Tibial artery (tissue), 4 donors: ENCODE measurements at regions not wholly inside any gene's neighbourhood (a gene's known extent, or its start where the extent isn't known, plus 50 kb on each side); places are given as distances from the start of the nearest gene placed in this dataset.

Experiments used
- DNase-seq, 2 donors: peaks; one replicate each; pipeline ENCODE4 v3.0.0-alpha.2; 2019
- H3K27ac ChIP-seq, 2 donors: fragments of 200-600 bp; sonication (generic) in 1 of 2; 1 replicate in 1 of 2; 2 replicates in 1 of 2; pipeline ENCODE4 v1.5.1; 2018 to 2019; ENCODE audit warnings: mild to moderate bottlenecking in 1 of 2
- H3K27me3 ChIP-seq, 2 donors: fragments of 200-600 bp; sonication (generic) in 1 of 2; one replicate each; pipeline versions ENCODE4 v1.5.1 to v1.6.0; 2016 to 2019
- H3K36me3 ChIP-seq, 3 donors: fragments of 200-600 bp; sonication (generic) in 2 of 3; one replicate each; pipeline ENCODE4 v1.5.1; 2016 to 2019; ENCODE audit warnings: mild to moderate bottlenecking in 2 of 3
- H3K4me1 ChIP-seq, 4 donors: fragments of 200-600 bp; sonication (generic) in 2 of 4; 1 replicate in 3 of 4; 2 replicates in 1 of 4; pipeline ENCODE4 v1.5.1; 2016 to 2019
- H3K4me3 ChIP-seq, 2 donors: fragments of 200-600 bp; sonication (generic) in 1 of 2; 1 replicate in 1 of 2; 2 replicates in 1 of 2; pipeline ENCODE4 v1.5.1; 2018 to 2019; ENCODE audit warnings: mild to moderate bottlenecking in 2 of 2
- H3K9me3 ChIP-seq, 3 donors: fragments of 200-600 bp; sonication (generic) in 1 of 3; one replicate each; pipeline ENCODE4 v1.5.1; 2016 to 2019
- intact Hi-C: fragments of 100-400 bp; cut with DNase I; formaldehyde crosslinking; loops from one replicate; pipeline ENCODE4 v1.15.0; 2023; ENCODE audit warnings: low total_unique reads
- TF ChIP-seq, protein P1 (sequence below), 2 experiments: fragments of 200-600 bp in 1 of 2; fragments of 450-650 bp in 1 of 2; IDR thresholded peaks; one replicate each; pipeline ENCODE4 v1.5.1; 2017 to 2019; ENCODE audit warnings: antibody characterized with exemption in 2 of 2, mild to moderate bottlenecking in 1 of 2, moderate library complexity in 1 of 2

DNA sequence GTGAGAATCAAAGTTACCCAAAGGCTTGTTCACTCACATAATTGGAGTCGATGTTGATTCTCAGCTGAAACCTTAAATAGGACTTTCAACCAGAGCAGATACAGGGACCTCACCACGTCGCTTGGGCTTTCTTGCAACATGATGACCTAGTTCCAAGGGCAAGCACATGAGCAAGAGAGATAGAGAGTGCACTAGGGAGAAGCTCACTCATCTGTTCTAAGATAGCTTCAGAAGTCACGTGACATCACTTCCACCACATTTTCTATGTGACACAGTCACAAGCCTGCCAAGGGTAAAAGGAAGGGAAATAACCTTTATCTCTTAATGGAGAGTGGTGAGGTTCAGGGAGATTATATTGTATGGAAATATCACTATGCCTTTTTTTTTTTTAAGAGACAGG lies 470.1 kb upstream of the PLXNA2 start:
- no peaks in the 10 kb centered on the region for H3K36me3 ChIP-seq
- intact Hi-C loops: no loop called here
- H3K4me1 ChIP-seq: no peaks in the 10 kb centered on the region
- TF ChIP-seq, protein P1, sequence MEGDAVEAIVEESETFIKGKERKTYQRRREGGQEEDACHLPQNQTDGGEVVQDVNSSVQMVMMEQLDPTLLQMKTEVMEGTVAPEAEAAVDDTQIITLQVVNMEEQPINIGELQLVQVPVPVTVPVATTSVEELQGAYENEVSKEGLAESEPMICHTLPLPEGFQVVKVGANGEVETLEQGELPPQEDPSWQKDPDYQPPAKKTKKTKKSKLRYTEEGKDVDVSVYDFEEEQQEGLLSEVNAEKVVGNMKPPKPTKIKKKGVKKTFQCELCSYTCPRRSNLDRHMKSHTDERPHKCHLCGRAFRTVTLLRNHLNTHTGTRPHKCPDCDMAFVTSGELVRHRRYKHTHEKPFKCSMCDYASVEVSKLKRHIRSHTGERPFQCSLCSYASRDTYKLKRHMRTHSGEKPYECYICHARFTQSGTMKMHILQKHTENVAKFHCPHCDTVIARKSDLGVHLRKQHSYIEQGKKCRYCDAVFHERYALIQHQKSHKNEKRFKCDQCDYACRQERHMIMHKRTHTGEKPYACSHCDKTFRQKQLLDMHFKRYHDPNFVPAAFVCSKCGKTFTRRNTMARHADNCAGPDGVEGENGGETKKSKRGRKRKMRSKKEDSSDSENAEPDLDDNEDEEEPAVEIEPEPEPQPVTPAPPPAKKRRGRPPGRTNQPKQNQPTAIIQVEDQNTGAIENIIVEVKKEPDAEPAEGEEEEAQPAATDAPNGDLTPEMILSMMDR (IDR thresholded peaks at IDR 0.05): no peak
- no peak overlapping the region for H3K4me3 ChIP-seq
- H3K27me3 ChIP-seq: no peaks in the 10 kb centered on the region
- DNase-seq: no peak
- no peaks in the 10 kb centered on the region for H3K9me3 ChIP-seq
- H3K27ac ChIP-seq: no peak overlapping the region

DNA sequence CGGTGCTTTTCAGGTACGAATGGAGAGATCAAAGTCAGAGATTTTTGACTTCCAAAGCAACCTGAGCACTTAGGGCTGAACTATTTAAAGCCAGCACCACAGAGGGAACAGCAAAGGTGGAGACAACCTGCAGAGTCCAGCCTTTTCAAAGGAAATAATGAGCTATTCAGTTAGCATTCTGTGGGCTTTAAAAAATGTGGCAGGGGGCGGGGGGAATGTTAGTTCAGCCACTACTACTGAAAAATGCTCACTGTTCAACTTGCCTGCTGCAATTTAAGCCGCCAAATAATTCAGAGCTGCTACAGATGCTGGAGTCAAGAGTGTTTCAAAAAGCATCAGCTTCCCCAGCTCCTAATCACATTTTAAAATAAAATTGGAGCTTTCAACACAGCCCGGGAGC lies 473.3 kb upstream of the PLXNA2 start:
- Histone ChIP-seq H3K4me1 (no peaks in the 10 kb centered on the region), H3K9me3 (peaks cover 0 to 14% (median 0%) of the 10 kb centered on the region in 3 donors), H3K27ac (no peak overlapping the region), H3K27me3 (no peaks in the 10 kb centered on the region), H3K36me3 (no peaks in the 10 kb centered on the region), H3K4me3 (no peak overlapping the region)
- no peak for DNase-seq
- intact Hi-C loops: no loop called here
- TF ChIP-seq, protein P1 (IDR thresholded peaks at IDR 0.05): no peak

DNA sequence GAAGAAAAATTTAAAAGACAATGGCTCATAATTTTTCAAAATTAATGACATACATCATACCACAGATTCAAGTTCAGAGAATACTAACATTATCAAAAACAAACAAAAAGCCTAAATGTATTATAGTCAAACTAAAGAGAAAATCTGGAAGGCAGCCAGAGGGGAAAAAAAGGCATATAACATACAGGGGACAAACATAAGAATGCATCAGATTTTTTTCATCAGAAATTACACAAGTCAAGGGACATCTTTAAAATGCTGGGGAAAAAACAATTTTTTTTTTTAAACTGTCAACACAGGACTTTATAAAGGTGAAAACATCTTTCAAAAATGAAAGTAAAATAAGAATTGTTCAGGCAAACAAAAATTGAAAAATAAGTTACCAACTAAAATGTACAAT lies 478.4 kb upstream of the PLXNA2 start:
- Histone ChIP-seq H3K27ac (no peak overlapping the region), H3K9me3 (peaks cover 0 to 24% (median 9%) of the 10 kb centered on the region in 3 donors), H3K36me3 (no peaks in the 10 kb centered on the region), H3K4me3 (no peak overlapping the region), H3K27me3 (no peaks in the 10 kb centered on the region), H3K4me1 (no peaks in the 10 kb centered on the region)
- TF ChIP-seq, protein P1 (IDR thresholded peaks at IDR 0.05): no peak
- intact Hi-C loops: no loop called here
- no peak for DNase-seq

DNA sequence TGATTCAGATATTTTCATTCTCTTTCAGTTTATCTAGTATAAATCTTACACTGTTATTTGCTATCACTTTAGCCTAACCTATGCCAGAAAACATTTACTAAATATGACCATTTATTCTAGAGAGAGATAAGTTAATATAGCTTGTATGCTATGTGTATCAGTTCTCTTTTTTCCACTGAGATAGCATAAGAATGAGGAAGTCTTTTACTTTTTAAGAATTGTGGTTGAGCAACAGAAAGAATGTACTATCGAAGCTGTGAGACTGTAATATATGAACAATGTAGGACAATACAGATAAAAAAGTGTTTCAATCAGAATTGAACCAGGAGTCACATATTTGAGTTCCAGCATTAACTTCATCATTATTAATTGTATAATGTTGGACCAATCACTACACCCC lies 479.9 kb upstream of the PLXNA2 start:
- TF ChIP-seq, protein P1 (IDR thresholded peaks at IDR 0.05): no peak
- Histone ChIP-seq H3K36me3 (no peaks in the 10 kb centered on the region), H3K27me3 (no peaks in the 10 kb centered on the region), H3K27ac (no peak overlapping the region), H3K4me1 (no peaks in the 10 kb centered on the region), H3K9me3 (peaks cover 0 to 24% (median 9%) of the 10 kb centered on the region in 3 donors), H3K4me3 (no peak overlapping the region)
- intact Hi-C loops: no loop called here
- DNase-seq: no peak

DNA sequence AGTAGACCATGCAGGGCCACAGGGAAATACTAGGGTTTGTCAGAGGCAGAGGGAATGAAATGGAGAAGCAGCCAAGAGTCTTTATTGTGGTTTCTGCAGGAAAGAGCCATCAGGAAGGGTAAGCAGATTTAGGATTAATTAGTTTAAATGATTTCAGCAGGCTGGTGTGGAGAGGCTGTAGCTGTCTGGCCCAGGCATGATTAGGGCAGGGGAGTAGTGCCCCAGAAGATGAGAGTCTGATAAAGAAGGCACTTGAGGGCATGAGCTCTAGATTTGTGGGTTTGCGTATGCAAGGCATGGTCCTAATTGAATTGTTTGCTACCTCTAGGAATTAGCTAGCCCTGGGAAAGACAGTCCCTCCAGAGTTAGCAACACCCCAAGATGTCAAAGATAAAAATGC lies 484.6 kb upstream of the PLXNA2 start:
- Histone ChIP-seq H3K36me3 (no peaks in the 10 kb centered on the region), H3K27me3 (no peaks in the 10 kb centered on the region), H3K4me1 (no peaks in the 10 kb centered on the region), H3K9me3 (peaks cover 0 to under 1% (median 0%) of the 10 kb centered on the region in 3 donors), H3K4me3 (no peak overlapping the region), H3K27ac (no peak overlapping the region)
- DNase-seq: no peak
- intact Hi-C loops: no loop called here
- TF ChIP-seq, protein P1 (IDR thresholded peaks at IDR 0.05): no peak
